Tibial nerve (tissue), 3 donors: ENCODE measurements at regions not wholly inside any gene's neighbourhood (a gene's known extent, or its start where the extent isn't known, plus 50 kb on each side); places are given as distances from the start of the nearest gene placed in this dataset.

Experiments
- POLR2A ChIP-seq, 2 donors: fragments of 450-650 bp; IDR thresholded peaks; one replicate each; pipeline ENCODE4 v1.6.1; 2017; ENCODE audit warnings: antibody characterized with exemption in 2 of 2, mild to moderate bottlenecking in 2 of 2, moderate library complexity in 2 of 2
- TF ChIP-seq, protein P1 (sequence below), 5 experiments: fragments of 200-600 bp in 3 of 5; fragments of 450-650 bp in 2 of 5; sonication (generic) in 3 of 5; IDR thresholded peaks; one replicate each; pipeline ENCODE4 v1.5.1; 2016 to 2019; ENCODE audit warnings: antibody characterized with exemption in 5 of 5, mild to moderate bottlenecking in 3 of 5, moderate library complexity in 2 of 5

DNA sequence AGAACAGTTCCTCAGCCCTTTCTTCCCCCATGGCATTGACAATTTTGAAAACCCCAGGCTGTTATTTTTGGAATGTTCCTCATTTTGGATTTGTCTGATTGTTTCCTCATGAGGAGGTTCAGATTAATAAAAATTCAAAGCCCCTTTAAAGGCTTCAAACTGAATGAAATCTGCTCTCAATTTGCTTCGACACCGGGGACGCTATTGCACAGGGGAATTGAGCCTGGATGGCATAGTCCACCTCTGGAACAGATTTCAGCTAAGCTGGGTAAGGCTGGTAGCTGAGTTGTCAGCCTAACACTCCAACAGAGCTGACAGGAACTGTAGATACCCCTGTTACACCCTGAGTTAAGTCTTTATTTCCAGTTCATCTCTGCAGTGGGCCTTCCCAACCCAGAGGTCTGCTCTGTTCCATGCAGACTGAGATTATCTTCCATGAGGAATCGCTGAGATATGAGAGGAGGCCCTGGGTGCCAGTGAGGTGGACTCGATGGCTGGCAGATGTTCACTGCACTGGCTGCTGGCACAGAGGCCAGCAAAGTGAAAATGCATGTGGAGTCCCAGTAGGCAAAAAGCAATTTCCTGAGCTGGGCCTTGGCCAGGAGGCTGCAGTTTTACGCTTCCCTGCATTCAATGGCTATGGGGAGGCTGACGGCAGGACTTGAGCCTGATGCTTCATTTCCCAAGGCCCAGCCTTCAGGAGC lies 73.3 kb upstream of the PAX1 start:
- no peak for TF ChIP-seq POLR2A (IDR thresholded peaks at IDR 0.05)
- TF ChIP-seq, protein P1, sequence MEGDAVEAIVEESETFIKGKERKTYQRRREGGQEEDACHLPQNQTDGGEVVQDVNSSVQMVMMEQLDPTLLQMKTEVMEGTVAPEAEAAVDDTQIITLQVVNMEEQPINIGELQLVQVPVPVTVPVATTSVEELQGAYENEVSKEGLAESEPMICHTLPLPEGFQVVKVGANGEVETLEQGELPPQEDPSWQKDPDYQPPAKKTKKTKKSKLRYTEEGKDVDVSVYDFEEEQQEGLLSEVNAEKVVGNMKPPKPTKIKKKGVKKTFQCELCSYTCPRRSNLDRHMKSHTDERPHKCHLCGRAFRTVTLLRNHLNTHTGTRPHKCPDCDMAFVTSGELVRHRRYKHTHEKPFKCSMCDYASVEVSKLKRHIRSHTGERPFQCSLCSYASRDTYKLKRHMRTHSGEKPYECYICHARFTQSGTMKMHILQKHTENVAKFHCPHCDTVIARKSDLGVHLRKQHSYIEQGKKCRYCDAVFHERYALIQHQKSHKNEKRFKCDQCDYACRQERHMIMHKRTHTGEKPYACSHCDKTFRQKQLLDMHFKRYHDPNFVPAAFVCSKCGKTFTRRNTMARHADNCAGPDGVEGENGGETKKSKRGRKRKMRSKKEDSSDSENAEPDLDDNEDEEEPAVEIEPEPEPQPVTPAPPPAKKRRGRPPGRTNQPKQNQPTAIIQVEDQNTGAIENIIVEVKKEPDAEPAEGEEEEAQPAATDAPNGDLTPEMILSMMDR (IDR thresholded peaks at IDR 0.05): no peak
